GM21367 (cell line): ENCODE measurements at regions not wholly inside any gene's neighbourhood (a gene's known extent, or its start where the extent isn't known, plus 50 kb on each side); places are given as distances from the start of the nearest gene placed in this dataset.

Experiments
- ATAC-seq: cut with Tn5 transposase; IDR thresholded peaks from one replicate; pipeline ENCODE4 v1.9.1; 2021; ENCODE audit not compliant: unreplicated experiment

GRCh38 chr20:24718277-24718676, 230.8 kb upstream of the CST7 start:
- no peak for ATAC-seq

- ATAC-seq: no peak
These were observed 230.4 kb upstream of the CST7 start for GRCh38 chr20:24718696-24719095.

- ATAC-seq: no peak
These were observed 228.1 kb upstream of the CST7 start for GRCh38 chr20:24720957-24721356.

- no peak for ATAC-seq
These were observed 227.0 kb upstream of the CST7 start for GRCh38 chr20:24721891-24722568.

- no peak for ATAC-seq
These were observed 226.5 kb upstream of the CST7 start for GRCh38 chr20:24722586-24722985.

- no peak for ATAC-seq
These were observed 225.9 kb upstream of the CST7 start for GRCh38 chr20:24723186-24723585.

- no peak for ATAC-seq
These were observed 225.3 kb upstream of the CST7 start for GRCh38 chr20:24723647-24724352.

- ATAC-seq: no peak
These were observed 224.0 kb upstream of the CST7 start for GRCh38 chr20:24724982-24725533.

GRCh38 chr20:24727795-24728194, 221.3 kb upstream of the CST7 start:
- no peak for ATAC-seq

- ATAC-seq: no peak
These were observed 219.0 kb upstream of the CST7 start for GRCh38 chr20:24729896-24730605.

GRCh38 chr20:24730750-24731149, 218.3 kb upstream of the CST7 start:
- ATAC-seq: no peak

GRCh38 chr20:24731312-24731711, 217.8 kb upstream of the CST7 start:
- no peak for ATAC-seq

GRCh38 chr20:24732076-24732475, 217.0 kb upstream of the CST7 start:
- no peak for ATAC-seq

- no peak for ATAC-seq
These were observed 216.5 kb upstream of the CST7 start for GRCh38 chr20:24732599-24732998.

GRCh38 chr20:24733416-24733815, 215.7 kb upstream of the CST7 start:
- no peak for ATAC-seq

GRCh38 chr20:24734139-24734538, 214.9 kb upstream of the CST7 start:
- no peak for ATAC-seq

- no peak for ATAC-seq
These were observed 213.8 kb upstream of the CST7 start for GRCh38 chr20:24735263-24735662.

- no peak for ATAC-seq
These were observed 212.8 kb upstream of the CST7 start for GRCh38 chr20:24736131-24736843.

- no peak for ATAC-seq
These were observed 212.2 kb upstream of the CST7 start for GRCh38 chr20:24736844-24737211.

GRCh38 chr20:24737212-24737850, 211.7 kb upstream of the CST7 start:
- ATAC-seq: no peak
